ENCODE measurements at regions not wholly inside any gene's neighbourhood (a gene's known extent, or its start where the extent isn't known, plus 50 kb on each side); places are given as distances from the start of the nearest gene placed in this dataset.

GRCh38 chr1:4027492-4028138, 127.5 kb upstream of the C1orf174 start:
- TF ChIP-seq CEBPB (IDR thresholded peaks at IDR 0.05) (no peak), TEAD4 (IDR thresholded peaks at IDR 0.05) (no peak), REST (IDR thresholded peaks at IDR 0.05; ENCODE audit: low read depth) (no peak), TAF1 (IDR thresholded peaks at IDR 0.05; ENCODE audit: low read depth) (no peak)

Data from Ishikawa (cell line).